HK-2 (cell line): ENCODE measurements at regions not wholly inside any gene's neighbourhood (a gene's known extent, or its start where the extent isn't known, plus 50 kb on each side); places are given as distances from the start of the nearest gene placed in this dataset.

Experiments
- DNase-seq: peaks from one replicate; pipeline ENCODE4 v3.0.0-alpha.2; 2018; ENCODE audit not compliant: unreplicated experiment

DNA sequence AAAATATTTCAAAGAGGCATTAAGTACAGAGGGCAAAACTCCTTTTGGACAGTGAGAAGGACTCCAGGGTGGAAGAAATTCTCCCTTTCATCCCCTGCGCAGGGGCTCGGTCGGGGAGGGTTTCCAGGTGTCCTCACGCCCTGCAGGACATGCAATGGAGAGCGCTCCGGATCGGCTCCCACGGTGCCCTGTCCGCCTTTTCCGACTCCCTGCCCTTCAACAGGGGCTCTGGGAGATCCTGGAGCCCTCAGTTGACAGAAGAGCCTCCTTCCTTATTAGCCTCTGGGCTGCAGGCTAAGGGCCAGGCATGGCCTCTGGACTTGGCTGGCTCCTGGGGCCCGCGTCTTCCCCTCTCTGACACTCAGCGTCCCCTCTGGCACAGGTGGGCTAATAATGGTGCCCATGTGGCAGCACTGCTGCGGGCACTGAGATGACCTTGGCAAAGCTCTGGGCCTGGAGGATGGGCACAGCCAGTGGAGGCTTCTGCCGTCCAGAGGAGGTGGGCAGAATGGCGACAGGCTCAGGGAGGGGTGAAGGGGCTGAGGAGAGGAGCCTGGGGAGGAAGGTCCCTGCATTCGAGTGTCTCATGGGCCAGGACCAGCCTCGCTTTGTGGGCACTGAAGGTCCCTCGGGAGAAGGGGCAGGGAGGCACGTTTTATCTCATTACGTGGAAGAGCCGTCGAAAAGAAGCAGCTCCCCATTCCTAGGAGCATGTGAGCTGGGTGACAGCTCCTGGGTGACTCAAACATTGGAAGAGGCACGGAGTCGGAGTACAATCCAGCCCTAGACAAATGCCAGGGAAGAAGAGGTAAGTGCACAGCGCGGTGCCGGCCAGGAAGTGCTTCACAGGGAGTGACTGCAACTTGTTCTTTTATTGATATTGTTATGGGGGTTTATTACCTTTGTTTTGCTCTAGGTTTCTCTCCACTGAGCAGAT lies 161.7 kb downstream of the IRF8 start:
- DNase-seq = no peak

GRCh38 chr16:86061318-86061695 lies 162.3 kb downstream of the IRF8 start:
- DNase-seq = no peak

DNA sequence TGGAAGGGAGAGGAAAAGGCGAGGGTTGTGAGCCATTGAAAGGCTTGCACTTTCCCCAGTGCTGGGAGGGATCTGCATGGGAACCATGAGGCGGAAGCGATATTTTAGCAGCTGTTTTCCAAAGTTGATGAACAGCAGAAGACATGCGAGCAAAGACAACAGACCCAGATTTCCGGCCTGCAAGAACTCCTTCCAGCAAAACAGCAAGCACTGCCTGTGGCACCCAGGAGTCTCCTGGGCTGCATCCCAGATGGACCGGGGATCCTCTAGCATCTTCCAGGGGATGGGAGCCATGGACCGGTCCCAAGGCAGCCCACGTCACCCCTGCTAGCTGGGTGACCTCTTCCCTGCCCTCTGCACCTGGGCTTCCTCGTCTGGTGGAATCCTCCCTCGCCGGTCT lies 162.8 kb downstream of the IRF8 start:
- DNase-seq = no peak

- no peak for DNase-seq
Observed at GRCh38 chr16:86062271-86062965, 163.5 kb downstream of the IRF8 start.

DNA sequence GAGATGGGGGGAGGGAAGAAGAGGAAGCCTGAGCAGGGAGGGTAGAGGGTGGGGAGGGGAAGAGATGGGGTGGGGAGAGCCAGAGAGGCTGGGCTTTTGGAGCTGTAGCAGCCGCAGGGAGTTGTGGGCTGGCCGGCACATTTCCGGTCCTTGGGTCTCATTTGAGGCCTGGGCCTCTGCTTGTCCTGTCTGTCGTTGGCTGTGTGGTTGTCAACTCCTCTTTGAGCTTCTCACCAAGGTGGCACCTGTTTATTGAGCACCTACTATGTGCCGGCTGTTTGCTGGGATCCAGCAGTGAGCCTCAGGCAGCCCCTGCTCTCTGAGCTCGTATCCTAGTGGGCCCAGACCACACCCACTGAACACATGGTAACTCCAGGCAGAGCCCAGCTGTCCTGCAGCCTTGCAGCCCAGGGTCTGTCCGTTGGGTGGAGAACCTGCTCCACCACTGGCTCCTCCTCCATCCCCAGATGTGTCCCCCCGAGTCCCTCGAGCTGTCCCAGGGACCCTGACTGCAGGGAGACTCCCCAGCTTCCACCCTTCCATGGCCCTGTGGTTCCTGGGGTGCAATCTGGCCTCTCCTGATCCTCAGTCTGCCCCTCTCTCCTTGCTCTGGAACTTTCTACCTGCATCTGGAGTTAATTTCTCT lies 164.9 kb downstream of the IRF8 start:
- no peak for DNase-seq

DNA sequence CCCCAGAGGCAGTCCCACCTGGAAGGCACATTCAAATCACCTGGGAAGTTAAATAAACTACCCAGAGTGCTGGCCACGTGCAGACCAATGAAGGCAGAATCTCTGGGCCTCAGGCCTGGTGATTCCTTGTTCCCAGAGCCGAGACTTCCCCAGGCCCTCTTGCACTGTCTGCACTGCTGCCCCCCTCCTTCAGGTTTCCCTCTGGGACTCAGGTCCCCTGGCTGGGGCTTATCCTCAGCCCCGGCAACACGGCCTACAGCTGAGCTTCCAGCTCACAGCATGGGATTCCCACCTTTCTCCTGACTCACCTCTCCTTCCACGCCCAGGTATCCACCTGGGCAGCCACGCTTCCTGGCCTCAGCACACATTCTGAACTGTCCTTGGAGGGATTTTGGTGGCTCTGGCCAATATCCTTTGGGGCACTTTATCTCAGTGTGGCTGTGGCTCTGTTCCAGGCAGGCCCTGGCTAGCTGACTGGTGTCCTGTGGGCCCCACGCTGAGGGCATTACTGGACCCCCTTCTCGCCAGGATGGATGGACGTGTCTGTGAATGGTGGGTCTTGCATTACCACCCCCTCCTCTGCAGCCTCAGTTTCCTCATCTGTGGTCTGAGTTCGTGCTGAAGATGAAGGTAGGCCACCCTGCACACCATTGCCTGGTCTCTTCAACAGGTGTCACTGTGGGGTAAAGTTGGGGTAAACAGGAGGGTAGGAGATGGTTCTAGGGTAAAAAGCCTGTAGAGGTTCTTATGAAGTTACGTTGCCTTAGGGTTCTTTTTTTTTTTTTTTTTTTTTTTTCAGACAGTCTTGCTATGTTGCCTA lies 165.7 kb downstream of the IRF8 start:
- DNase-seq = no peak

GRCh38 chr16:86065711-86066110 lies 166.7 kb downstream of the IRF8 start:
- DNase-seq = no peak

DNA sequence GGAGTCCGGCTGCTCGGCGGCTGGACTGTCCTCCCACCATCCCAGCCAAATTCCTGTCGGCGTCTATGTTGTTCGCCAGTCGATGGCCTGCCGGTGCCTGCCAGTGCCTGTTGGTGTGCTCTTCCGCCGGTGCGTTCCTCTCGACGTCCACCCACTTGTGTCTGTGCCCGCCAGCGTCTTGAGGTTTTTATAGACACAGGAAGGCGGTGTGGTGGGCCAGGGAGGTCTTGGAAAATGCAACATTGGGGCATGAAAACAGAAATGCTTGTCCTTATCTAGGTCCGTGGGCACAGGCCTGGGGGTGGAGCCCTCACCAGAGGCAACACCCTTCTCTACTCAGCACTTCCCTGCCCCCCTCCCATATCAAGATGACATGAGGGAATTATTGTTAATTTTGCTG lies 167.8 kb downstream of the IRF8 start:
- no peak for DNase-seq

DNA sequence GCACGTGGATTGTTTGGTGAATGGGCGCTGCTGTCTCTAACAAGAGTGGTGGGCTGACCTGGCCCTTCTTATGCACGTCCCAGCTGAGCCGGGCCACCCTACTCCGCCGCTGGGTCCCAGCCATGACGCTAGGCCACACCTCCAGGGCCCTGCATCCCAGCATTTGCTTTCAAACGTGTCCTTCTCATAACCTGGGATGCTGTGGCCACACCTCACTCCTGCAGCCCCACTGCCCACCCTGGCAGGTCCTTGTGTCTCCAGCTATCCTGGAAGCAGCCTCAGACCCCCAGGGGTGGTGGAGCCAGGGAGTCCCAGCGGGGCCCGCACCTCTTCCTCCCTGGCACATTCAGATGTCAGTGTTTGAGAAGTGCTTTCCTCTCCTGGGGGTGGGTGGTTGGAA lies 168.6 kb downstream of the IRF8 start:
- no peak for DNase-seq

DNA sequence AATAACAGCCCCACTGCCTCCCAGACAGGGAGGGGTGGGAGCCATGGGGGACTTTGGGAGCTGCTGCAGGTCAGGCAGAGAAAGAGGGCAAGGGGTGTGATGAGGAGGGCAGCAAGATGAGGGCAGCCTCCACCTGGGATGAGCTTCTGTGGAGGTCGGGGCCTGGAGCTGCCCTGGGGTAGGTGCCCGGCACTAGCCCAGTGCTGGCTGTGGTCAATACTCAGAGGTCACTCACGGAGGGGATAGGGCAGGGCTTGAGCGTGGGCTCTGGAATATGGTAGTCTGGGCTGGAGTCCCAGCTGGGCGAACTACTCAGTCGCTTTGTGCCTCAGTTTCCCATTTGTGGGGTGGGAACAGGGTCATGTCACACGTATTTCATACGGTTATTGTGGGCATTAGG lies 169.0 kb downstream of the IRF8 start:
- DNase-seq = no peak

DNA sequence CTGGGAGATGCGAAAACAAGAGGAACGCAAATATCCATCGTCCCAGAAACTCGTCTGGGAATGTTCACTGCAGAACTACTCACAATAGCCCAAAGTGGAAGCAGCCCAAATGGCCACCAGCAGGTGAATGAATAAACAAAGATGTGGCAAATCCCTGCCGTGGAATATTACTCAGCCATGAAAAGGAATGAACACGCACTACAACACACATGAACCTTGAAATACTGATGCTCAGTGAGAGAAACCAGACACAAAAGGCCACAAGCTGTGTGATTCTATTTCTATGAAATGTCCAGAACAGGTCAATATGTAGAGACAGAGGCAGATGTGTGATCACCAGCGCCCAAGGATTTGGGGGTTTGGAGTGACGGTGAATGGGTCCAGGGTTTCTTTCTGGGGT lies 169.8 kb downstream of the IRF8 start:
- DNase-seq = no peak

DNA sequence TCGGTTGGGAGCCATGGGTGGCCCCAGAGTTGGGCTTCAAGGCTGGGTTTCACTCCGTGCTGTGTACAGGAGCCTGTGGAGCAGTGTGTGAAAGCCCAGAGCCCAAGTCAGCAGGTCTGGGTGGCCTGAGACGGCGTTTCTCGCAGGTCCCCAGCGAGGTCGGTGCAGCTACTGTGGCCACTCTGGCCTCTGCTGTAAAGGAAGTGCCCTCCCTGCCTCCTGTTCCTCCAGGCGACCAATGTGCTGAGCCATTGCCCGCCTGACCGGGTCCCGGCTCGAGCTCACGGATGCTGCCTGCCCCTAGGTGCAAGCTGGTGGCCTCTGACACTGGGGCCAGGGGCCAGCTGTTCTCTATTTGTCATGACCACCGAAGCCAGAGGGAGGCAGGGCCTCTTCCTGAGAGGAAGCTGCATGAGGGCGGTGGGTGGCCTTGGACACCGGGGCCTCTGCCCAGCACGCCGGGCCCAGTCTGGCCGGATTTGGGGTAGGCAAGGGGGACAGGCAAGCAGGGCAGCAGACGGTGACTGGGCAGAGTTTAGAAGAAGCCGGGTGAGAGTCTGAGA lies 170.9 kb downstream of the IRF8 start:
- DNase-seq = no peak

DNA sequence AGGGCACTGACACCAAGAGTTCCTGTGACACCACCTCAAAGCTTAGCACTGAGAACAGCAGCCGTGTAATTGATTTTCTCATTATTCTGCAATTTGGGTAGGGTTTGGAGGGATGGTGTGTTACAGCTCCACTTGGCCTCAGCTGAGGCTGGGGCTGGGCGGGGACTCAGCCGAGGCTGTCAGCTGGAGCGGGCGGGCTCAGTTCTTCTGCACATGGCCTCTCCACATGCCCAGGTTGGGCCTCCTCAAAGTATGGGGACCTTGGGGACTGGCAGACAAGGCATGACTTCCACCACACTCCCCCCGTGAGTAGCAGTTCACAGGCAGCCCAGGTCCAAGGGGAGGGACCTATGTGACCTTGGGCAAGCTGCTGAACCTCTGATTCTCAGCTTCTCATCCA lies 171.5 kb downstream of the IRF8 start:
- no peak for DNase-seq

DNA sequence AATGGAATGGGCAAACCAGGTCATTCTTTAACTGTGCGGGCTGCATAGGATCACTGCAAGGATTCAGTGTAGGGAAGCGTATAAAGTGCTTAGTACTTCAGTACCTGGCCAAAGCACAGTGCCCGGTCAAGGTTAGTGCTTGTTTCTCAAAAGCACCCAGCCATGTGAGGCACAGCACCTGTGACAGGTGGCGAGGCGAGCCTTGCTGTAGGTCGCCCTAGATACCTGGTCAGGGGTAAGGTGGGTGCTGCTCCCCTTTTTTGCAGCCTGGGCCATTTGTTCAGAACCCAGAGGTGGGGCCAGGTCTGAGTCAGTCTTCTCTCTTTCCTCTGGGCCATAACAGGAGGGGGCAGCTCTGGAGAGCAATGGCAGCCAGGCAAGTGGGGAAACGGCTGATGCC lies 172.0 kb downstream of the IRF8 start:
- DNase-seq = no peak

DNA sequence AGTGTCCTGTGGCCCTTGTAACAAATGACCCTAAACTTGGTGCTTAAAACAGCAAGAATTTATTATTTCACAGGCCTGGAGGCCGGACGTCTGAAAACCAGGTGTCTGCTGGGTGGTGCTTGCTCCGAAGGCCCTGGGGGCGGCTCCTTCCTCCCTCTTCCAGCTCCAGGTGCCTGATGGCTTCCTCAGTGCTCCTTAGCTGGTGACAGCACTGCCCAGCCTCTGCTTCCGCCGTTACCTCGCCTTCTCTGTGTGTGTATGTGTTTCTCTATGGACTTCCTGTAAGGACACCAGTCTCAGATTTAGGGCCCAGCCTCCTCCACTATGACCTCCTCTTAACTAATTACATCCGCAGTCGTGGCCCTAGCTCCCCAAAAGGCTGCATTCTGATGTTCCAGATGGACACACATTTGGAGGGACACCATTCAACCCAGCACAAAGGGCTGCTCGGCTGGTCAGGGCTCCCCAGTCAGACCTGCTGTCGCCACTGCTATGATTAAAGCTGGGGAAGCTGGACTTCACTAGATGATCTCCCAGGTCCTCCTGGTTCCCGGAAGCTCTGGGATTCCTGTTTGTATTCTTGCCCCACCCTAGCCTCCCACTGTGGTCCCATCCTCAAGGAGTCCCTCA lies 172.8 kb downstream of the IRF8 start:
- no peak for DNase-seq

DNA sequence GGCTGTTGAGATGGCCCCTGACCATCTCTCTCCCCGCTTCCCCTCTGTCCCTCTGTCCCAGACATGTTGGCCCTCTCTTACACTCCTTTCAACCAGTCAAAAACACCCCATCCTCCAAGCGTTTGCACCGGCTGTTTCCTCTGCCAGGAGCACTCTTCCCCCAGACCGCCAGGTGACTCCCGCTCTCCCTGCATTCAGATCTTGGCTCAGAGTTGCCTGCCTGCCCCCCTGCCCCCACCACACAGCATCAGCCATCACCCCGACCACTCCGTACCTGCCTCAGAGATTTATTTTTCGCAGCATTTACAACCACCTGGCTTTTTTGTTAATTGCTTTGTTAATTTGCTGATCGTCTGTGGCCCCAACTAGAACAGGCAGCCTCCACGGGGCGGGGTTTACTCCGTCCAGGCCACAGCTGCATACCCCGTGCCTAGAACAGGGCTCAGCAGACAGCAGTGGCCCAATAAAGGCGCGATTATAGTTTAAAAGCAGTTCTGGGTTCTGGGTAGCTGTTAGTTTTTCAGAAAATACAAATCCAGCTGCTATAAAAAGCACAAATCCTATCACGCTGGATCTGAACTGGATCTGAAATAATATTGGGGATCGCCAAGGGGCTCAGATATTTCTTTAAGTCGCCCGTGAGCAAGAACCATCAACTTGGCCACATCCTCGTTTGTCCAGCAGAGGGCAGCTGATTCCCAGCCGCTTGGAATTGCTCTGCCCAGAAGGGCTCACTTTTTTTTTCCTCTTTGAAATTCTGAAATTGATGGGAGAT lies 173.6 kb downstream of the IRF8 start:
- DNase-seq = peak; percentile 51

DNA sequence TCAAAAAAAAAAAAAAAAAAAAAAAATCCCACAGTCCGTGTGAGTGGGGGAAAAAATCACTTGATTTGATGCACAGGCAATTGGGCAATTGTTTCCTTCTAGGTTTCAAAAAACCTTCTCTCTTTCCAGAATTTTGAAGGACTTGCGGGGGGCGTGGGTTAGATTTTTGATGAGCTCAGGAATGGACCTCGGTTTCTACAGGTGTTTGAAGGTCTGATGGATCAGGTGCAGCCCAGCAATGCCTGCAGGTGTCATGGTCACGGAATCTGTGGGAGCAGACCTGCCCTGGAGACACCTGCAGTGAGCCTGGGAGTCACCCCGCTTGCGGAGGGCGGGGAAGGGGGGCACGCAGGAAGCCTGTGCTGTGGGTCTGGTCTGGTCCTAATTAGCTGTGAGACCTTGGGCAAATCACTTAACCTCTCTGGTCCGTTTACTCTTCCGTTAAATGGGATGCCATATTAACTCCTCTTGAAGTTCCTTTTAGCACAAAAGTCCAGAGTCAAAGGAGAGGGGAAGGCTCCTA lies 174.2 kb downstream of the IRF8 start:
- DNase-seq = no peak

GRCh38 chr16:86073763-86074493 lies 175.0 kb downstream of the IRF8 start:
- no peak for DNase-seq
